OCI-LY3 (cell line): ENCODE measurements at regions not wholly inside any gene's neighbourhood (a gene's known extent, or its start where the extent isn't known, plus 50 kb on each side); places are given as distances from the start of the nearest gene placed in this dataset.

ENCODE experiments used
- H2AFZ ChIP-seq: fragments of 200-600, 300-600 bp; shearing (Covaris generic); 2 replicates; pipeline ENCODE4 v1.6.0; 2014; ENCODE audit warnings: antibody characterized with exemption, low read depth, low read length
- H3K27ac ChIP-seq: fragments of 200-600, 300-600 bp; sonication (generic); 2 replicates; pipeline ENCODE4 v1.5.1; 2014; ENCODE audit warnings: mild to moderate bottlenecking, low read length, moderate library complexity, mixed read lengths
- H3K27me3 ChIP-seq: fragments of 200-600, 300-600 bp; sonication (generic); 2 replicates; pipeline ENCODE4 v1.6.1; 2014; ENCODE audit warnings: low read depth, low read length, mixed read lengths
- H3K36me3 ChIP-seq: fragments of 200-600, 300-600 bp; sonication (generic); replicated peaks from 2 replicates; pipeline ENCODE3; 2014; ENCODE audit warnings: low read depth, low read length, mixed read lengths
- H3K4me1 ChIP-seq: fragments of 300-600, 200-600 bp; sonication (generic); 2 replicates; pipeline ENCODE4 v1.6.1; 2014; ENCODE audit warnings: low read length, mixed read lengths
- H3K4me2 ChIP-seq: fragments of 200-600, 300-600 bp; sonication (generic); 2 replicates; pipeline ENCODE4 v1.6.1; 2014; ENCODE audit warnings: low read length, mixed read lengths
- H3K4me3 ChIP-seq: fragments of 300-600, 200-600 bp; sonication (generic); 2 replicates; pipeline ENCODE4 v1.5.1; 2014; ENCODE audit warnings: antibody characterized with exemption, mild to moderate bottlenecking, low read length, moderate library complexity
- H3K79me2 ChIP-seq: fragments of 300-600, 200-600 bp; shearing (Covaris generic); 2 replicates; pipeline ENCODE4 v1.6.1; 2014; ENCODE audit warnings: mild to moderate bottlenecking, low read length, mixed read lengths
- H3K9ac ChIP-seq: fragments of 300-600, 200-600 bp; shearing (Covaris generic); 2 replicates; pipeline ENCODE4 v1.6.0; 2014; ENCODE audit warnings: mild to moderate bottlenecking, low read length, moderate library complexity
- H3K9me3 ChIP-seq: fragments of 200-600, 300-600 bp; shearing (Covaris generic); 2 replicates; pipeline ENCODE4 v1.6.1; 2014; ENCODE audit warnings: low read length, mixed read lengths; ENCODE audit not compliant: insufficient read depth
- H4K20me1 ChIP-seq: fragments of 200-600, 300-600 bp; sonication (generic); 2 replicates; pipeline ENCODE4 v1.6.1; 2016; ENCODE audit warnings: low read length, mixed read lengths; ENCODE audit not compliant: insufficient read depth
- CTCF ChIP-seq: fragments of 200-600, 300-600 bp; sonication (generic); IDR thresholded peaks from 2 replicates; pipeline ENCODE4 v1.5.1; 2014; ENCODE audit warnings: antibody characterized with exemption, low read length, low read depth
- EZH2phosphoT487 ChIP-seq: fragments of 200-600 bp; shearing (Covaris generic); IDR thresholded peaks from 2 replicates; pipeline ENCODE4 v1.6.1; 2018; ENCODE audit warnings: antibody characterized with exemption, mixed run types, low read depth

- Histone ChIP-seq H2AFZ (no peak overlapping the region), H3K36me3 (no peaks in the 10 kb centered on the region), H3K9me3 (no peaks in the 10 kb centered on the region; the same call in 1 of the 2 replicates), H3K27ac (no peak overlapping the region), H4K20me1 (no peaks in the 10 kb centered on the region), H3K27me3 (no peaks in the 10 kb centered on the region), H3K4me2 (no peak overlapping the region), H3K4me1 (peaks cover 8% of the 10 kb centered on the region), H3K4me3 (no peak overlapping the region), H3K9ac (no peak overlapping the region), H3K79me2 (no peaks in the 10 kb centered on the region)
- no peak for TF ChIP-seq CTCF
- no peak for TF ChIP-seq EZH2phosphoT487
Observed at GRCh38 chr3:59267021-59267420, 217.2 kb upstream of the CFAP20DC start.

GRCh38 chr3:59266551-59266950 lies 216.7 kb upstream of the CFAP20DC start:
- TF ChIP-seq CTCF (no peak), EZH2phosphoT487 (no peak)
- H3K9ac ChIP-seq = no peak overlapping the region
- no peak overlapping the region for H3K4me2 ChIP-seq
- H3K27me3 ChIP-seq = no peaks in the 10 kb centered on the region
- no peak overlapping the region for H2AFZ ChIP-seq
- H3K9me3 ChIP-seq = no peaks in the 10 kb centered on the region; the same call in 1 of the 2 replicates
- H3K27ac ChIP-seq = no peak overlapping the region
- H3K4me1 ChIP-seq = peaks cover 13% of the 10 kb centered on the region
- H3K36me3 ChIP-seq = no peaks in the 10 kb centered on the region
- no peaks in the 10 kb centered on the region for H4K20me1 ChIP-seq
- no peaks in the 10 kb centered on the region for H3K79me2 ChIP-seq
- H3K4me3 ChIP-seq = no peak overlapping the region

- H4K20me1 ChIP-seq = no peaks in the 10 kb centered on the region
- no peak overlapping the region for H2AFZ ChIP-seq
- H3K4me1 ChIP-seq = peaks cover 14% of the 10 kb centered on the region
- H3K27me3 ChIP-seq = no peaks in the 10 kb centered on the region
- no peak overlapping the region for H3K4me3 ChIP-seq
- no peak for TF ChIP-seq EZH2phosphoT487
- TF ChIP-seq CTCF = no peak
- no peaks in the 10 kb centered on the region for H3K36me3 ChIP-seq
- H3K79me2 ChIP-seq = no peaks in the 10 kb centered on the region
- H3K9ac ChIP-seq = no peak overlapping the region
- H3K27ac ChIP-seq = no peak overlapping the region
- no peak overlapping the region for H3K4me2 ChIP-seq
- no peaks in the 10 kb centered on the region; the same call in 1 of the 2 replicates for H3K9me3 ChIP-seq
Observed at GRCh38 chr3:59265566-59265965, 215.7 kb upstream of the CFAP20DC start.

- no peaks in the 10 kb centered on the region for H3K79me2 ChIP-seq
- no peak overlapping the region for H3K4me3 ChIP-seq
- H3K4me2 ChIP-seq = no peak overlapping the region
- H4K20me1 ChIP-seq = no peaks in the 10 kb centered on the region
- no peaks in the 10 kb centered on the region for H3K27me3 ChIP-seq
- H3K9ac ChIP-seq = no peak overlapping the region
- no peak overlapping the region for H3K27ac ChIP-seq
- no peak for TF ChIP-seq CTCF
- TF ChIP-seq EZH2phosphoT487 = no peak
- no peaks in the 10 kb centered on the region for H3K36me3 ChIP-seq
- H3K4me1 ChIP-seq = peaks cover 14% of the 10 kb centered on the region
- no peak overlapping the region for H2AFZ ChIP-seq
- no peaks in the 10 kb centered on the region; the same call in 1 of the 2 replicates for H3K9me3 ChIP-seq
Observed at GRCh38 chr3:59264366-59264765, 214.5 kb upstream of the CFAP20DC start.
